GM12865 (cell line): ENCODE measurements at regions not wholly inside any gene's neighbourhood (a gene's known extent, or its start where the extent isn't known, plus 50 kb on each side); places are given as distances from the start of the nearest gene placed in this dataset.

Source experiments
- DNase-seq: peaks from one replicate; pipeline ENCODE4 v3.0.0; 2010; ENCODE audit warnings: low read depth
- H3K4me3 ChIP-seq: 2 replicates; pipeline ENCODE4 v1.5.1; 2011; ENCODE audit warnings: mild to moderate bottlenecking, low read depth, low read length, control low read depth
- CTCF ChIP-seq: IDR thresholded peaks from 2 replicates; pipeline ENCODE4 v1.5.1; 2011; ENCODE audit warnings: low read length, control low read depth, low read depth, inconsistent platforms; ENCODE audit not compliant: insufficient read depth; ENCODE audit errors: missing control alignments

- TF ChIP-seq CTCF: no peak
These were observed 197.2 kb downstream of the CRPPA start for GRCh38 chr7:16223963-16224707.

GRCh38 chr7:16212610-16213009 is 208.7 kb downstream of the CRPPA start:
- TF ChIP-seq CTCF: no peak
- no peak for DNase-seq
- H3K4me3 ChIP-seq: no peak overlapping the region

More at GRCh38 chr7:16223963-16224707, 197.2 kb downstream of the CRPPA start:
- DNase-seq: no peak
- no peak overlapping the region for H3K4me3 ChIP-seq

- DNase-seq: no peak
- H3K4me3 ChIP-seq: no peak overlapping the region
- no peak for TF ChIP-seq CTCF
These were observed 209.3 kb downstream of the CRPPA start for GRCh38 chr7:16212032-16212431.

DNA sequence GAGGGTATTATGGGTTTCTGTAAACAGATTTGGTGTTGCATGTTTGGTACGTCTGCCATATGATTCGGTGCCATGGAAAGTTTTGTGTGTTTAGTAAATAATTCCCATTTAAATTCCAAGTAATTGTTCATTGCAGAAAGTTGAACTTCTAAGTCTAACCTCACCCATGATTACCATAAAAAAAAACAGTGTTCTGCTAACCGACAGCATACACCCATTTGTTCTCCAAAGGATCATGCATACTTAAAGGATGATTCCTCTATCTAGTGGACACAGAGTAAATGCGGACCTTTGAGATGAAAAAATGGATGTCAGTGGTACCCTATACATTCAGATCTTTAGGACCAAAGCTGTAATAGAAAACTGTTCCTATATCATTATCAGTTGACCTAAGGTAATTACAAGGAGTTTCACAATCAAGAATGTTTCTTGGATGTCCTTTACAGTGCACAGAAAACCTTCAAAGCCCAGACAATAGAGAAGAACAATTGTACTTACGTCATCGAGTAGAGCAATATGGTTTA is 209.9 kb downstream of the CRPPA start:
- no peak overlapping the region for H3K4me3 ChIP-seq
- no peak for DNase-seq
- TF ChIP-seq CTCF: no peak

DNA sequence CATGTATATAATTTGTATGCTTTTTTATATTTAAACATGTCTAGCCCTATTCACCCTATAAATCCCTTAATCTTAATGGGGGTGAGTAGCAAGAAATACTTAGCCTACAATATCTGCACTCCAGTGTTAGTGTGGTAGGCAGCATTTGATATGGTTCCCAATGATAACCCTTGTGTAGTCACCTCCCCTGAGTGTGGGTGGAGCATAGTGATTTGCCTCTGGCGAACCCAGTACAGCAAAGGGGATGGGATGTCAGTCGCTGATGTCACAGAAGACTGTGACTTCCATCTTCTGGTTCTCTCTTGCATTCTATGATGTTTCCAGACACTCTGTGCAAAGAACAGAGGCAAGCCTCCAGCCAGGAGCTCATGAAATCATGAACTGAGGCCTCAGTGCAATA is 211.2 kb downstream of the CRPPA start:
- DNase-seq: no peak
- no peak for TF ChIP-seq CTCF
- H3K4me3 ChIP-seq: no peak overlapping the region

DNA sequence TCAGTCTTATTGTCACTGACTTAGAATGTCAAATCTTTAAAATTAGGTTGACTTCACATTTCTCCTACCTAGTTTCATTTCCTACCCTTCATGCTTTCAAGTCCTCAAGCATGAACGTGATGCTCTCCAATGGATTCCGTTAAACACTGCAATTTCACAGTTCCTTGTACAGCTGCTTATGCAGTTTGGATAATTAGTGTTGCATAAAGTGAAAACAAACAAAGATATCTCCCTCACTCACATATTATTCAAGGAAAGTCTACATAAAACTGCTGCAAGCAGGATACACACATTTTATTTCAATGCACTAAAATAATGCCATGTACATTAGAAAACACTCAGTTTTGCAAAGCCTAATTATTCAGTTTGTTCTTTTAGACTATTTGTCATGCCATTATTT is 214.0 kb downstream of the CRPPA start:
- no peak for TF ChIP-seq CTCF
- no peak for DNase-seq
- no peak overlapping the region for H3K4me3 ChIP-seq

GRCh38 chr7:16205466-16205865 is 215.9 kb downstream of the CRPPA start:
- no peak overlapping the region for H3K4me3 ChIP-seq
- TF ChIP-seq CTCF: no peak
- no peak for DNase-seq
